ENCODE measurements at regions not wholly inside any gene's neighbourhood (a gene's known extent, or its start where the extent isn't known, plus 50 kb on each side); places are given as distances from the start of the nearest gene placed in this dataset.

DNA sequence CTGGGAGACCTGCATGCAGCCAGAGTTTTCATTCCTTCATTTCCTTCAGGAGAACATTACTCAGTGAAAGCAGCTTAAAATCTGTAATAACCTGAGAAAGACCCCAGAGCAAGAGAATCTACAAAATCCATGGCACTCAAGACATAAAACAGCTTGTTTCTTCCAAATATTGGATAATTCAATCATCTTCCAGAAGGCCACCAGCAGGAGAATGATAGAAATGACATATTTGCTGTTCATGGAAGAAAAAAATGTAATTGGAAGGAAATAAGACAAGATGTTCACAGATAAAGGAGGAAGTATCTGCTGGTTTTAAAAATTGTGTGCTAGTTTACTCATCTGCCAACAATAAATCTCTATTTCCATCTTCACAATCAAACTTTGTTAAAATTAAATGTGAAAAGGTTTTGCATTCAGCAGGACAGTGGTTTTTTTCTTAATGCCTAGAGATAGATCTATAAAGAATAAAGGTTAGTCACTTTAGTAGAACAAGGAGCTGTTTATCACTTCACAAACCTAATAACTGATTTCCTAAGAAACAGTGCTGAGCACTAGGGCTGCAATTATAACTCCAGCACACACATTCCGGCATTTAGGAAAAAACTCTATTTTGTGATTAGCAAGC lies 530.8 kb downstream of the NSUN3 start:
- TF ChIP-seq, protein P1, sequence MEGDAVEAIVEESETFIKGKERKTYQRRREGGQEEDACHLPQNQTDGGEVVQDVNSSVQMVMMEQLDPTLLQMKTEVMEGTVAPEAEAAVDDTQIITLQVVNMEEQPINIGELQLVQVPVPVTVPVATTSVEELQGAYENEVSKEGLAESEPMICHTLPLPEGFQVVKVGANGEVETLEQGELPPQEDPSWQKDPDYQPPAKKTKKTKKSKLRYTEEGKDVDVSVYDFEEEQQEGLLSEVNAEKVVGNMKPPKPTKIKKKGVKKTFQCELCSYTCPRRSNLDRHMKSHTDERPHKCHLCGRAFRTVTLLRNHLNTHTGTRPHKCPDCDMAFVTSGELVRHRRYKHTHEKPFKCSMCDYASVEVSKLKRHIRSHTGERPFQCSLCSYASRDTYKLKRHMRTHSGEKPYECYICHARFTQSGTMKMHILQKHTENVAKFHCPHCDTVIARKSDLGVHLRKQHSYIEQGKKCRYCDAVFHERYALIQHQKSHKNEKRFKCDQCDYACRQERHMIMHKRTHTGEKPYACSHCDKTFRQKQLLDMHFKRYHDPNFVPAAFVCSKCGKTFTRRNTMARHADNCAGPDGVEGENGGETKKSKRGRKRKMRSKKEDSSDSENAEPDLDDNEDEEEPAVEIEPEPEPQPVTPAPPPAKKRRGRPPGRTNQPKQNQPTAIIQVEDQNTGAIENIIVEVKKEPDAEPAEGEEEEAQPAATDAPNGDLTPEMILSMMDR (IDR thresholded peaks at IDR 0.05) = no peak
- TF ChIP-seq EP300 (IDR thresholded peaks at IDR 0.05) (no peak), POLR2AphosphoS5 (IDR thresholded peaks at IDR 0.05) (no peak), POLR2A (IDR thresholded peaks at IDR 0.05) (no peak)
